ENCODE measurements at regions not wholly inside any gene's neighbourhood (a gene's known extent, or its start where the extent isn't known, plus 50 kb on each side); places are given as distances from the start of the nearest gene placed in this dataset.

DNA sequence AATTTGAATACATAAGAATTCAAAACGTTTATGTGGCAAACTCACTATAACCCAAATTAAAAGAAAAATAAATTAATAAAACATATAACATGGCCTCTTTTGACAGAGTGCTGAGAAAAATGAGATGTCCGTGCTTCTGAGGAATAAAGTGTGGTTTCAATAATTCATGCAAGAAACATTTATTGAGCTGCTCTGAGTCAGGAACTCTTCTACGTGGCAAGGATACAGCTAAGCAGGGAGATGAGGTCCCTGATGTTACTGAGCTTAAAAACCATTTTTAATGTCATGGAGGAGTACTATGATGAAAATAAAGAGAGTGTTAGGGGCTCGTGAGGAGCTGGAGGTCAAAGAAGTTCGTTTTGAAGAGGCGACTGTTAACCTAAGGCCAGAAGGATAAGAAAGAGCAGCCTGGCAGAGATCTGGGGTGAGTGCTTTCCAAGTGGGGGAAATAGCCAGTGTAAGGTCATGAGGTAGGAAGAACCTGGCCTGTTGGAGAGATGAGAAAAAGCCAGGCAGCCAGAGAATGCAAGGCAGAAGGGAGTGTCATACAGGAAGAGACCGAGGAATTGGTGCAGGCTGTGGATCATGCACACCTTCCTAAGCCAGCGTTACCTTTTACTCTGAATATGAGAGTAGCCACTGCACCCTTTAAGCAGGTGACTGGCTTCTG, 182.2 kb upstream of the DUSP10 start:
- TF ChIP-seq, protein P1, sequence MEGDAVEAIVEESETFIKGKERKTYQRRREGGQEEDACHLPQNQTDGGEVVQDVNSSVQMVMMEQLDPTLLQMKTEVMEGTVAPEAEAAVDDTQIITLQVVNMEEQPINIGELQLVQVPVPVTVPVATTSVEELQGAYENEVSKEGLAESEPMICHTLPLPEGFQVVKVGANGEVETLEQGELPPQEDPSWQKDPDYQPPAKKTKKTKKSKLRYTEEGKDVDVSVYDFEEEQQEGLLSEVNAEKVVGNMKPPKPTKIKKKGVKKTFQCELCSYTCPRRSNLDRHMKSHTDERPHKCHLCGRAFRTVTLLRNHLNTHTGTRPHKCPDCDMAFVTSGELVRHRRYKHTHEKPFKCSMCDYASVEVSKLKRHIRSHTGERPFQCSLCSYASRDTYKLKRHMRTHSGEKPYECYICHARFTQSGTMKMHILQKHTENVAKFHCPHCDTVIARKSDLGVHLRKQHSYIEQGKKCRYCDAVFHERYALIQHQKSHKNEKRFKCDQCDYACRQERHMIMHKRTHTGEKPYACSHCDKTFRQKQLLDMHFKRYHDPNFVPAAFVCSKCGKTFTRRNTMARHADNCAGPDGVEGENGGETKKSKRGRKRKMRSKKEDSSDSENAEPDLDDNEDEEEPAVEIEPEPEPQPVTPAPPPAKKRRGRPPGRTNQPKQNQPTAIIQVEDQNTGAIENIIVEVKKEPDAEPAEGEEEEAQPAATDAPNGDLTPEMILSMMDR (IDR thresholded peaks at IDR 0.05; ENCODE audit: poor library complexity), result no peak
- no peak for TF ChIP-seq EZH2 (IDR thresholded peaks at IDR 0.05; ENCODE audit: borderline replicate concordance)

All from hepatocyte (in vitro differentiated cells).